Large intestine (tissue), 3 donors: ENCODE measurements at regions not wholly inside any gene's neighbourhood (a gene's known extent, or its start where the extent isn't known, plus 50 kb on each side); places are given as distances from the start of the nearest gene placed in this dataset.

Experiments
- DNase-seq, 2 donors: peaks; one replicate each; pipeline versions ENCODE4 v3.0.0 to v3.0.0-alpha.2; 2013
- H3K27ac ChIP-seq: one replicate; pipeline ENCODE4 v1.5.1; 2013; ENCODE audit warnings: low read length
- H3K27me3 ChIP-seq: 2 replicates; pipeline ENCODE4 v1.6.1; 2013; ENCODE audit warnings: low read length; ENCODE audit not compliant: control insufficient read depth, insufficient read depth
- H3K36me3 ChIP-seq: 2 replicates; pipeline ENCODE4 v1.6.1; 2013; ENCODE audit warnings: low read length; ENCODE audit not compliant: control insufficient read depth, insufficient read depth
- H3K4me1 ChIP-seq: one replicate; pipeline ENCODE4 v1.6.1; 2013; ENCODE audit warnings: low read length; ENCODE audit not compliant: control insufficient read depth, insufficient read depth
- H3K4me3 ChIP-seq: one replicate; pipeline ENCODE4 v1.5.1; 2013; ENCODE audit warnings: low read length
- H3K9me3 ChIP-seq: one replicate; pipeline ENCODE4 v1.6.1; 2013; ENCODE audit warnings: mild to moderate bottlenecking, low read depth, low read length, moderate library complexity; ENCODE audit not compliant: control insufficient read depth
- whole genome bisulfite sequencing: methylation state at CpG from one replicate; pipeline ENCODE4 v1.1.5; 2013; ENCODE audit warnings: low lambda C conversion rate; ENCODE audit not compliant: insufficient coverage; 5-methylcytosine and 5-hydroxymethylcytosine counted together

DNA sequence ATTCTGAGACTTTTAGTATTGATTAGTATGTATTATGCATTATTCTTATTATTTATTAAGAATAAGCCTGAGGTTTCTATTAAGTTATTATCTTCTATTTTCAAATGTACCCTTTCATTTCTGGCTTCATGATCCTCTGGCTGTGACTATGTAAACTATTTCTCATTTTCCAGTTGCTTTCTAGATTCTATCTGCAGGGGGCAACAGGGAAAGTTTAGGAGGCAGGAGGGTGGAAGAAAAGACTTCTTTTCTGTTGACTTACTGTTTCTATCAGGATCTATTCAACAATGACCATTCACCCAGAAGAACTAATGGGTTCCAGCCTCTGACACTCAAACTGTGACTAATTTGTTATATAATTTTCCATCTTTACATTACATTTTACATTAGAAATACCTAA, 653.4 kb upstream of the FSHR start:
- DNase-seq: no peak

DNA sequence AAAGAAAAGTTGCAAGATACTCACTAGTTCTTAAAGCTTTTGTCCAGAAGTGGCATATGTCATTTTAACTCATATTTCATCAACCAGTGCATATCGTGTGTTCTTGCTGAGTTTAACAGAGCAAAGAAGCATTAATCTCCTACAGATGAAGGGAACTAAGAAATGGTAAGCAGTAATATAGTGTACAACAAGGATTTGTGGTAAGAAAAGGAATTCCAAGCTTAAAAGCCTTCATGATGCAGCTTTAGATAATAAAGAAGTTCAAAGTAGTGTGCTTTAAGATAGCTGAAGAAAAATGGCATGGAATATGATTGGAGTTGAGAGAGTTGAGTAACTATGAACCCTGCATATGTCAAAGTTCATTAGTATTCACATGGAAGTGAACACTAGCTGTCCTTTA, 649.8 kb upstream of the FSHR start:
- H3K27me3 ChIP-seq: no peaks in the 10 kb centered on the region
- H3K9me3 ChIP-seq: no peaks in the 10 kb centered on the region
- no peak overlapping the region for H3K4me3 ChIP-seq
- H3K4me1 ChIP-seq: no peaks in the 10 kb centered on the region
- DNase-seq: no peak
- no peak overlapping the region for H3K27ac ChIP-seq
- no peaks in the 10 kb centered on the region for H3K36me3 ChIP-seq
- WGBS: 86% methylated on average over 1 of the region's 1 CpG

More for the DNA sequence above, 653.4 kb upstream of the FSHR start:
- Histone ChIP-seq H3K36me3 (no peaks in the 10 kb centered on the region), H3K27ac (no peak overlapping the region), H3K27me3 (no peaks in the 10 kb centered on the region), H3K4me1 (no peaks in the 10 kb centered on the region), H3K4me3 (no peak overlapping the region), H3K9me3 (no peaks in the 10 kb centered on the region)

DNA sequence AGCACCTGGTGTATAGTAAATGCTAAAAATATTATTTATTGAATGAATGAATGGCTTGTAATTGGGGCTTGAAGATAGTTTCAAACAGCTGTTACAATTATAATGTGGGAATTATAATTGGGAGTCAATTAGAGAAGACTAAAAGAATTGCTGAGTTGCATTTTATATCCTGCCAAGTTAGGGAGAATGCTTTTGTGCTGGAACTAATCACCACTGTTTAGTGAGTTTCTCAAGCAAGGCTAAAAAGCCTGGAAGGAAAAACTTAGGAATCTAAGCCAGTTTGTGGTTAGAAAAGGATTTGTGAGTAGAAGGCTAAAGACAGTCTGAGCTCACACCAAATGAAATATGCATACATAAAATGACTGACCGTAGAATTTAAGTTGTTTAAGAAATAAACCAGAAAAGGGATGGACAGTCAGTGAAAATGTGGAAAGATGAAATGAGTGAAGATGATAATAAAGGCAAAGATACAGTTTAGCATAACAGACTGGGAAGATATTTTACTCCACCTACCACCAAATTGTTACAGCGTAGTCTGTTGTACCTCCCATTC, 647.7 kb upstream of the FSHR start:
- no peak overlapping the region for H3K27ac ChIP-seq
- no peak for DNase-seq
- H3K27me3 ChIP-seq: no peaks in the 10 kb centered on the region
- no peaks in the 10 kb centered on the region for H3K36me3 ChIP-seq
- H3K4me1 ChIP-seq: no peaks in the 10 kb centered on the region
- WGBS: 100% methylated on average over 1 of the region's 2 CpGs
- H3K4me3 ChIP-seq: no peak overlapping the region
- no peaks in the 10 kb centered on the region for H3K9me3 ChIP-seq

DNA sequence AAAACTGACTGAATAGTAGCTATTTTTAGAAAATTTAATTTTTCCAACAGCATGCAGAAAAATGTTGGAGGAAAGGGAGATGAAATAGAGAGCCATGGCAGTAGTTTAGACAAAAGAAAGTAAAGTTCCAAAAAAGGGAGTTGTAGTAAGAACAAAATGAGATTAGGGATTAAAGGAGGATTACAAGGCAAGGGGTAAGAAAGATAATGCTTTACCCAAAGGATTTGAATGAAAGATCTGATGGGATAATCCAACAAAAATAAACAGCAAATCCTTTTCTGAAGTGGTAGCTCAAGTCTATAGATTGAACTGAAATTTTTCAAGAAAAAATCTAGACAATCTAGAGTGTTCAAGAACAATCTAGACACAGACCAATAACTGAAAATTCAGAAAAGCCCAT, 644.3 kb upstream of the FSHR start:
- peaks cover 3% of the 10 kb centered on the region for H3K27me3 ChIP-seq
- H3K9me3 ChIP-seq: no peaks in the 10 kb centered on the region
- H3K36me3 ChIP-seq: no peaks in the 10 kb centered on the region
- H3K4me1 ChIP-seq: no peaks in the 10 kb centered on the region
- H3K4me3 ChIP-seq: no peak overlapping the region
- H3K27ac ChIP-seq: no peak overlapping the region
- no peak for DNase-seq

DNA sequence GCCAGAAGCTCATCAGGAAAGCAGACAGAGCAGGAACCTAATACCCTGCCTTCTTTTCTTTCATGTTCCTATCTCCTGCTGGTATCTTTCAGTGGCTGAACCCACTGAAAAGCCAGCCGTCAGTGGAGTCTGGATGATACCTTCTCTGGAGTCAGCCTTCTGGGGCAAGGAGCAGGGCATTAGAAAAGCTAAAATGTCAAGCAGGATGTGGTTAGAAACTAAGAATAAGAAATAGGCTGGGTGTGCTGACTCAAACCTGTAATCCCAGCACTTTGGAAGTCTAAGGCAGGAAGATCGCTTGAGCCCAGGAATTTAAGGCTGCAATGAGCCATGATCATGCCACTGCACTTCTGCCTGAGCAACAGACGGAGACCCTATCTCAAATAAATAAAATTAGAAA, 642.0 kb upstream of the FSHR start:
- no peaks in the 10 kb centered on the region for H3K9me3 ChIP-seq
- H3K36me3 ChIP-seq: no peaks in the 10 kb centered on the region
- 80% methylated on average over 1 of the region's 3 CpGs for WGBS
- no peak overlapping the region for H3K4me3 ChIP-seq
- DNase-seq: no peak
- peaks cover 3% of the 10 kb centered on the region for H3K27me3 ChIP-seq
- no peaks in the 10 kb centered on the region for H3K4me1 ChIP-seq
- H3K27ac ChIP-seq: no peak overlapping the region

DNA sequence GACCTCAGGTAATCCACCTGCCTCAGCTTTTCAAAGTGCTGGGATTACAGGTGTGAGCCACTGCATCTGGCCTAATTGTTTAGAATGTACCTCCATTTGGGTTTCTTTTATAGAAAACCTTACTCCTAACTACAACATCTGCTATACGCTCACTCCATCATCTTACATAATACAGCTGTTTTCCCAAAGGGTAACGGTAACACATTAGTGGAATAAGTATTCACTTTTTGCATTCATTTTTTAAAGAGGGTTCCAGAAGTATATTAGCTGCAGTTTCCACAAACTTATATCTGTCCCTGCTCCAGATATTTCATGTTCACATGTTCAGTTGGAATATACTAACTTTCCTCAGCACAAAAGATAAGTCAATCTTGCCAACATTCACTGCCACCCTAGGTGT, 640.1 kb upstream of the FSHR start:
- Histone ChIP-seq H3K9me3 (no peaks in the 10 kb centered on the region), H3K36me3 (no peaks in the 10 kb centered on the region), H3K27me3 (peaks cover 3% of the 10 kb centered on the region), H3K4me3 (no peak overlapping the region), H3K27ac (no peak overlapping the region), H3K4me1 (no peaks in the 10 kb centered on the region)
- 76% methylated on average over 2 of the region's 2 CpGs for WGBS
- DNase-seq: no peak

DNA sequence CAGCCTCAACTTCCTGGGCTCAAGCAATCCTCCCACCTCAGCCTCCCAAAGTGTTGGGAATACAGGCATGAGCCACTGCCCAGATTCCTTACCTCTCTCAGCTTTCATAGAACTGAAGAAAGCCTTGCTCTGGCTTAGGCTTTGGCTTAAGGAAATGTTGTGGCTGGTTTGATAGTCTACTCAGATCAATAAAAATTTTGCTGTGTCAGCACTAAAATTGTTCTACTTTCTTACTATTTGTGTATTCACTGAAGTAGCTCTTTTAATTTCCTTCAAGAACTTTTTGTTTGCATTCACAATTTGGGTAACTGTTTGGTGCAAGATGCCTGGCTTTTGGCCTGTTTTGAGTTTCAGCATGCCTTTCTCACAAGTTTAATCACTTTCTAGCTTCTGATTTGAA, 634.0 kb upstream of the FSHR start:
- no peaks in the 10 kb centered on the region for H3K36me3 ChIP-seq
- no peak overlapping the region for H3K4me3 ChIP-seq
- no peaks in the 10 kb centered on the region for H3K9me3 ChIP-seq
- H3K27me3 ChIP-seq: no peaks in the 10 kb centered on the region
- no peak overlapping the region for H3K27ac ChIP-seq
- H3K4me1 ChIP-seq: no peaks in the 10 kb centered on the region
- no peak for DNase-seq

DNA sequence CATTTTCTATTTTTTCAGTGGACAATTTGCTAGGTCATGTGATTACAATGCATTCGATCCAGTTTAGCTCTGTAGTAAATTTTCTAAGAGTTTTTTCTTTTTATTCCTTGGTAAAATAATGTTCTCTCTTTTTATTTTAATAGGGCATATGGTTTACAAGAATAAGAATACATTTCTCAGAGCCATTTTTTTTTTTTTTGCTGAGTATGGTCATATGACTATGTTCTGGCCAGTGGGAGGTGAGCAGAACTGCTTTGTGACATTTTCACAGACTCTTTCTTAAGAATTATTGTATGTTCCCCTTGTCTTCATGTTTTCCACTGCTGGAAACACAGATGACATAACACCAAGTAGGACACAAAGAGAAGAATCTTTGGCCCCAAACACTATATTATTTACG, 626.6 kb upstream of the FSHR start:
- no peak for DNase-seq
- H3K27ac ChIP-seq: no peak overlapping the region
- 100% methylated on average over 1 of the region's 2 CpGs for WGBS
- H3K4me1 ChIP-seq: no peaks in the 10 kb centered on the region
- H3K4me3 ChIP-seq: no peak overlapping the region
- H3K9me3 ChIP-seq: no peaks in the 10 kb centered on the region
- H3K36me3 ChIP-seq: no peaks in the 10 kb centered on the region
- no peaks in the 10 kb centered on the region for H3K27me3 ChIP-seq

DNA sequence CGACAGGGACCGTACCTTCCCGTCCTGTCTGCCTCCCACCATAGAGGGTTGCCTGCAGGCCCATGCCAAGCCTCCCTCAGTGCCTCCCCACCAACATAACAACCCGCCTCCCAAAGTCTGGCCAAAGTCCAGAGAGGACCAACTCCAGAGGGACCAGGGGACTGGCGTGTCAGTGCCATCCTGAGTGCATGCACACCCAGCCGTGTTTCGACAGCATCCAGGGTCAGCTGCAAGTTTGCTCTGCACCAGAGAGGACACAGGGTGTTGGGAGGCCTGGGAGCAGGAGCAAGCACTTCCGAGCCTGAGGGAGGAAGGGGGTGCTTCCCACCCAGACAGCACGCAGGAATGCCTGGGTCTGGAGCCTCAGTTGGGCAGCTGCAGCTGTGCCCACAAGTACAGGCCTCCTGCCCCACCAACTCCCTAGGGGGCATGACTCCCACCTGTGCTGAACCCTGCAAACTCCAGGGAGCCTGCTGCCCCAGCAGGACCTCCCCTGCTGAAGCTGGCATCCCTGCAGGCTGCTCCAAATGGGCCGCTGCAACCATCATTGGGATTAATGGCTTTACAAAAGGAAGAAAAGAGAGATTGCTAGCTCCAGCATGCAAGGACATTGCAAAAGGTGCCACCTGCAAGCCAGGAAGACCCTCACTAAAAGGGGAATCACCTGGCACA, 618.1 kb upstream of the FSHR start:
- no CpG with 5 or more reads among the region's 10 CpGs for WGBS
- Histone ChIP-seq H3K27ac (no peak overlapping the region), H3K27me3 (no peaks in the 10 kb centered on the region), H3K4me1 (no peaks in the 10 kb centered on the region), H3K4me3 (no peak overlapping the region), H3K9me3 (no peaks in the 10 kb centered on the region), H3K36me3 (no peaks in the 10 kb centered on the region)
- no peak for DNase-seq

DNA sequence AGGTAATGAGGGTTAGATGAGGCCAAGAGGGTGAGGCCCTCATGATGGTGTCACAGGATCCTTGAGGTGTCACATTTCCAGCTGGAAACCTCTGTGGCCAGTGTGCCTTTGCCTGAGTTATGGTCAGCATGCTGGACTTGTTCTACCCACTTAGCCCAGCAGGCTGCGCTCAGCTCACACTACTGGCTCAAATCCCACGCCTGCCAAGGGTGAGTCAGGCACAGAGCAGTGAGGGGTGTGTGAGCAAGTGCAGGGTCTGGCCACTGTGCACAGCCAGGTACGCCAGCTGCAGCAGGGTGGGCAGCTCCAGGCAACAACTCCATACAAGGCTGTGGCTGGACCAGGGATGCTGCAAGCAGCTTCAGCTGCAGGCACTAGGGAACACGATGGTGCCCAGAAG, 616.6 kb upstream of the FSHR start:
- H3K9me3 ChIP-seq: no peaks in the 10 kb centered on the region
- H3K27me3 ChIP-seq: no peaks in the 10 kb centered on the region
- H3K4me3 ChIP-seq: no peak overlapping the region
- no peaks in the 10 kb centered on the region for H3K4me1 ChIP-seq
- no peak overlapping the region for H3K27ac ChIP-seq
- peak; percentile 26 to 27 for DNase-seq
- H3K36me3 ChIP-seq: no peaks in the 10 kb centered on the region
- no CpG with 5 or more reads among the region's 4 CpGs for whole genome bisulfite sequencing

DNA sequence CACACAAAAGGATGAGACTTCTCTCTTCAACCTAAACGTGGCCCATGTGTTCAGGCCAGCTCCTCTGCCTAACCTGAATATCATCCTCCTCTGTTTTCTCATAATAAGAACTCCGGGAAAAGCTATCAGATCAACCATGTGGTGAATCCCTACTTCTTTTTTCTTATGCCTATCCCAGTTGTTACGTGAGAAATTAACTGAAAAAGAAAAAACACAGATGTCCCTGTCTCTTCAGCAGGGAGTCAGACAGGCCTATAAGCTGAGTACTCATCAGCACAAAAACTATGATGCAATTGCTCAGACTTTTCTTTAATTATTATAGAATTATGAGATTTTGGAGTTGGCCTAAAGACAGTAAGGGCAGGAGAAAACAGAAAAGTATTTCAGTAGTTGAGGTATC, 613.0 kb upstream of the FSHR start:
- no peak overlapping the region for H3K4me3 ChIP-seq
- WGBS: 100% methylated on average over 2 of the region's 3 CpGs

More for the DNA sequence above, 613.0 kb upstream of the FSHR start:
- Histone ChIP-seq H3K4me1 (no peaks in the 10 kb centered on the region), H3K27ac (no peak overlapping the region), H3K36me3 (no peaks in the 10 kb centered on the region), H3K27me3 (no peaks in the 10 kb centered on the region), H3K9me3 (no peaks in the 10 kb centered on the region)
- no peak for DNase-seq
